ENCODE measurements at regions not wholly inside any gene's neighbourhood (a gene's known extent, or its start where the extent isn't known, plus 50 kb on each side); places are given as distances from the start of the nearest gene placed in this dataset.

DNA sequence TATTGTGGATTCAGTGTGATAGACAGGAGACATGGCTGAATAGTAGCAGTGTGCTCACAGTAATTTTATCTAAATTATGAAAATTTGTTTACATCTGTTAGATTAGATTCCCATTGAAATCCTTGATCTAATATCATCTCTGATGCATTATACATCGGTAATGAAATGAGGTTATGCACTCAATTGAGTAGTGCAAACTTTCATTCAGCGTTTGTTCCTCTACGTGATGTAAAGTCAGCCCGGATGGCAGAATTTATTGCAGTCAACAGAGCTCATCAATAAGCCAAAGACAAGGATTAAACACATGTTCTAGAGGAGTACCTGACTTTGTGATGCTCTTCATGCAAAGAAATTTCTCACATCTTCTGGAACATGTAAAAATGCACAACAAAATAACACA lies 549.2 kb downstream of the GOLGA6L6 start:
- TF ChIP-seq, protein P1, sequence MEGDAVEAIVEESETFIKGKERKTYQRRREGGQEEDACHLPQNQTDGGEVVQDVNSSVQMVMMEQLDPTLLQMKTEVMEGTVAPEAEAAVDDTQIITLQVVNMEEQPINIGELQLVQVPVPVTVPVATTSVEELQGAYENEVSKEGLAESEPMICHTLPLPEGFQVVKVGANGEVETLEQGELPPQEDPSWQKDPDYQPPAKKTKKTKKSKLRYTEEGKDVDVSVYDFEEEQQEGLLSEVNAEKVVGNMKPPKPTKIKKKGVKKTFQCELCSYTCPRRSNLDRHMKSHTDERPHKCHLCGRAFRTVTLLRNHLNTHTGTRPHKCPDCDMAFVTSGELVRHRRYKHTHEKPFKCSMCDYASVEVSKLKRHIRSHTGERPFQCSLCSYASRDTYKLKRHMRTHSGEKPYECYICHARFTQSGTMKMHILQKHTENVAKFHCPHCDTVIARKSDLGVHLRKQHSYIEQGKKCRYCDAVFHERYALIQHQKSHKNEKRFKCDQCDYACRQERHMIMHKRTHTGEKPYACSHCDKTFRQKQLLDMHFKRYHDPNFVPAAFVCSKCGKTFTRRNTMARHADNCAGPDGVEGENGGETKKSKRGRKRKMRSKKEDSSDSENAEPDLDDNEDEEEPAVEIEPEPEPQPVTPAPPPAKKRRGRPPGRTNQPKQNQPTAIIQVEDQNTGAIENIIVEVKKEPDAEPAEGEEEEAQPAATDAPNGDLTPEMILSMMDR (IDR thresholded peaks at IDR 0.05; ENCODE audit: borderline replicate concordance, extremely low read depth, low read length, poor library complexity, severe bottlenecking), result no peak
- no peak for TF ChIP-seq EZH2 (IDR thresholded peaks at IDR 0.05; ENCODE audit: borderline replicate concordance, low read depth, low read length, severe bottlenecking)

Data from DND-41 (cell line).